ENCODE measurements at regions not wholly inside any gene's neighbourhood (a gene's known extent, or its start where the extent isn't known, plus 50 kb on each side); places are given as distances from the start of the nearest gene placed in this dataset.

DNA sequence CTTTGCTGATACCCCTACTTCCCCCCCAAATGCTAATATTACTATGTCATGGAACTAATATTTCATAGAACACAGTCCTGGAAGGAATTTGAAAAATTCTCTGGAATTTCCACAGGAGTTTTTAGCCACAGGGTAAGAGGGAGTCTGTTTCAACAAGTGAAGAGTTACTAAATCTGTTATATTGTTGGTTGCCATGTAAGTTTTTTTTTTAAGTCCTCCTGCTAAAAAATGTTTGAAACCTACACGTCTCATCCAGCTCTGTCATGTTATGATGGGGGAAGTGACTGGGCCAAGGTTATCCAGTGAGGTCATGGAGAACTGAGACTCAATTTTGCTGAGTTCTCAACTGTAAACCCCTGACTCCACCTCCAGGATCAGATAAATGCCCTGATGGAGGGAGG, 60.8 kb upstream of the USP24 start:
- Mint-ChIP-seq H3K27ac (peak overlapping the region; percentile 42; the same call in 1 of the 2 replicates), H3K4me1 (ENCODE audit: low read depth) (peaks cover 34% of the 10 kb centered on the region)

DNA sequence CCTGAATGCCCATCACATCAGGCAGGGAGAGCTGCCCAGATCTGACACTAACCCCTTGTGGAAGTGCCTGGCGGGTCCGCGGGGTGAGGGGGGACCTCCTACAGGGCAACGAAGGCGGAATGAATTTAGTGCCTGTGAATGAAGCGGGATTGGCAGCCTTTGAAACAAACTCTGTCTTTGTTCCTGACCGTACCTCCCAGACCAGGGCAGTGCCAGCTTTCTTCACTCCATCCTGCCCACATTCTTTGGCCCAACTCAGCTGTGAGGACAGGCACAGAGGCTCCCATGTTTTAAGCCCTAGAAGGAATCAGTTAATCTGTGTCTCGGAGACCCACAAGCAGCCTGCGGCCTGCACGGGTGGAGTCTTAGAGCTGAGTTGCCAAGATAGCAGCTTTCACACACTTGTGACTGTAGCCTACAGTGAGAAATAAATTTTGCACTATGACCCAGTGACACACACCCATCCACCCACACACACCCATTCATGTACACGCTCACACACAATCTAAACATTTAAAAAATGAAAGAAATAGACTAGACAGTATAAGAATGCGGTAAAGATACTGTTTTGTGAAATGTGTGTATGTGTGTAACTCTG, 60.1 kb upstream of the USP24 start:
- peaks cover 28% of the 10 kb centered on the region for H3K4me1 Mint-ChIP-seq (ENCODE audit: low read depth)
- H3K9me3 Mint-ChIP-seq: no peaks in the 10 kb centered on the region
- no peak overlapping the region for H3K27ac Mint-ChIP-seq
- no peak for DNase-seq
- peaks cover 1% of the 10 kb centered on the region; the same call in 1 of the 2 replicates for H3K27me3 Mint-ChIP-seq (ENCODE audit: insufficient read depth)
- H3K4me3 Mint-ChIP-seq: no peak overlapping the region
- TF ChIP-seq, protein P1, sequence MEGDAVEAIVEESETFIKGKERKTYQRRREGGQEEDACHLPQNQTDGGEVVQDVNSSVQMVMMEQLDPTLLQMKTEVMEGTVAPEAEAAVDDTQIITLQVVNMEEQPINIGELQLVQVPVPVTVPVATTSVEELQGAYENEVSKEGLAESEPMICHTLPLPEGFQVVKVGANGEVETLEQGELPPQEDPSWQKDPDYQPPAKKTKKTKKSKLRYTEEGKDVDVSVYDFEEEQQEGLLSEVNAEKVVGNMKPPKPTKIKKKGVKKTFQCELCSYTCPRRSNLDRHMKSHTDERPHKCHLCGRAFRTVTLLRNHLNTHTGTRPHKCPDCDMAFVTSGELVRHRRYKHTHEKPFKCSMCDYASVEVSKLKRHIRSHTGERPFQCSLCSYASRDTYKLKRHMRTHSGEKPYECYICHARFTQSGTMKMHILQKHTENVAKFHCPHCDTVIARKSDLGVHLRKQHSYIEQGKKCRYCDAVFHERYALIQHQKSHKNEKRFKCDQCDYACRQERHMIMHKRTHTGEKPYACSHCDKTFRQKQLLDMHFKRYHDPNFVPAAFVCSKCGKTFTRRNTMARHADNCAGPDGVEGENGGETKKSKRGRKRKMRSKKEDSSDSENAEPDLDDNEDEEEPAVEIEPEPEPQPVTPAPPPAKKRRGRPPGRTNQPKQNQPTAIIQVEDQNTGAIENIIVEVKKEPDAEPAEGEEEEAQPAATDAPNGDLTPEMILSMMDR (IDR thresholded peaks at IDR 0.05): no peak
- no peaks in the 10 kb centered on the region for H3K36me3 Mint-ChIP-seq (ENCODE audit: low read depth)

More for the DNA sequence above, 60.8 kb upstream of the USP24 start:
- Mint-ChIP-seq H3K36me3 (ENCODE audit: low read depth) (no peaks in the 10 kb centered on the region), H3K9me3 (no peaks in the 10 kb centered on the region), H3K27me3 (ENCODE audit: insufficient read depth) (peaks cover 1% of the 10 kb centered on the region; the same call in 1 of the 2 replicates), H3K4me3 (no peak overlapping the region)
- no peak for DNase-seq
- TF ChIP-seq, protein P1 (IDR thresholded peaks at IDR 0.05): no peak

DNA sequence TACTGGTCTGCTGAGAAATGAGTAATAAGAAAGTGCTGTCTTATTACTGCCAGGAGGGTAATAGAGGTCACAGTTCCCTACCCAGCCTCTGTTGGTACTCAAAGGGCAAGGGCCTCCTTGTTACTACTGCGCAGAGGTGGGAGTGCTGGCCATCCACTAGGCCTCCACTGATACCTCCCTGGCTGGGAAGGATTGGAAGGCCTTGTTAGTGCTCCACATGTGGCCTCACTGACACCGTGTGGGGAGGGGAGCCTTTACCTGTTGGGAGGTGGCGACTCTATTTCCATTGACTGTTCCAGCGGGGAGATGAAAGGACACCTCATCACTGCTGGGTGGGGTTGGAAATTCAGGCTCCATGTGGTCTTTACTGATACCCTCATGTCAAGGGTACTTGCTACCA, 57.8 kb upstream of the USP24 start:
- TF ChIP-seq, protein P1 (IDR thresholded peaks at IDR 0.05): no peak
- Mint-ChIP-seq H3K9me3 (peaks cover 7% of the 10 kb centered on the region), H3K4me1 (ENCODE audit: low read depth) (peaks cover 26% of the 10 kb centered on the region), H3K36me3 (ENCODE audit: low read depth) (0 out of 2 replicates have a peak, but pooled peaks cover 4% of the 10 kb centered on the region), H3K27me3 (ENCODE audit: insufficient read depth) (peaks cover 1% of the 10 kb centered on the region; the same call in 1 of the 2 replicates), H3K27ac (no peak overlapping the region), H3K4me3 (no peak overlapping the region)
- no peak for DNase-seq
